HG03175 (cell line): ENCODE measurements at regions not wholly inside any gene's neighbourhood (a gene's known extent, or its start where the extent isn't known, plus 50 kb on each side); places are given as distances from the start of the nearest gene placed in this dataset.
"Not testable (repeated sequence)": the region's sequence is repeated elsewhere in the genome, so short reads cannot be mapped to it uniquely, and the experiment has no call there.

Source experiments
- ATAC-seq: cut with Tn5 transposase; IDR thresholded peaks from one replicate; pipeline ENCODE4 v1.9.1; 2021; ENCODE audit warnings: mild to moderate bottlenecking, moderate library complexity; ENCODE audit not compliant: unreplicated experiment

DNA sequence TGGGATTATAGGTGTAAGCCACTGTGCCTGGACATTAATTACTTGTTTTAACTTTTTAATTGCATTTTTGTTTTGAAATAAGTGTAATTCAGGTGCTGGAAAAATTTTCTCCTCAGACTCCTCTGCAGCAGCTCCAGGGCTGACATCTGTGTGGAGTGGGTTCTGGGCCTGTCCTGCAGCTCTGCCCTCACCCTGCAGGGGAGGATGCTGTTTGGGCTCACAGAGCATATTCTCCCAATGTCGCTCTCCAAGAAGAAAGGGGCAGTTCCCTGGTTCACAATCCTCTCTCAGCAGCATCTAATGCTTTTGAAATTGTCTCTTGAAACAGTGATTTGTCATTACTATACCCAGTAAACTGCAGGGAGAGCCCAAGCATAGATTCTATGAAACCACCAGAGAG, 995.7 kb downstream of the TMEM121 start:
- ATAC-seq, result not testable (repeated sequence)

DNA sequence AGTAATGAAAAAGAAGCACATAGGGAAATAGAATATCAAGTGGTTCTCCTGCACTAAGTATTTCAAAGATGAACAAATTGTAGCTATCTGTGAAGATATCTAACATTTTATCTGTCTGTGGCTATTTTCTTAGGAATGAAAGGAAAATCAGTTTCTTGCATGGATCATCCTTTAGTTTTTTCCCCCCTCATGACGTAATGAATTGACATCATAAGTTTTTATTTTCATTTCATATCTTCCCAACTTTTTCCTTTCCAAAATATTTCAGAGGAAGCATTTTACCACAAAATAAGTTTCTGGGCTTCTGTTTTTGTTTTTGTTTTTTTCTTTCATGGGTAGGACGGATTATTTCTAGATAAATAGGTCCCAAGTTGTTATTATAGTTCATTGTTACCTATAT, 996.6 kb downstream of the TMEM121 start:
- ATAC-seq, result no peak

DNA sequence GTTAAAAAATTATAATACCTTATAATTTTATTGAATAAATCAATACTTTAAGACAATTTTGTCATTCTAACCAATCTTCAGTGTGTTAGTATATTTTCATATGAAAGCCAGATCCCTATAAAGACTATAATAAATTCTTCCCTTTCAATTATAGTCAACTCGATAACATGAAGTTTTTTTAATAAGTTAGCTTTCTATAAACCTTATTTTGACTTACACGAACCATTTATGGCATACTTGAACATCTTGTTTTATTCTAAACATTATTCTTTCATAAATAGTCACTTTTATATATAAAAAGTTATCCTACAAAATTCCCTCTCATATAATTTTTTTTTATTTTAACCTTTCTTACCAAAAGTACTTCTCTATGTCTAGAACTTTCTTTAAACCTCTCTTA, 1002.3 kb downstream of the TMEM121 start:
- no peak for ATAC-seq

DNA sequence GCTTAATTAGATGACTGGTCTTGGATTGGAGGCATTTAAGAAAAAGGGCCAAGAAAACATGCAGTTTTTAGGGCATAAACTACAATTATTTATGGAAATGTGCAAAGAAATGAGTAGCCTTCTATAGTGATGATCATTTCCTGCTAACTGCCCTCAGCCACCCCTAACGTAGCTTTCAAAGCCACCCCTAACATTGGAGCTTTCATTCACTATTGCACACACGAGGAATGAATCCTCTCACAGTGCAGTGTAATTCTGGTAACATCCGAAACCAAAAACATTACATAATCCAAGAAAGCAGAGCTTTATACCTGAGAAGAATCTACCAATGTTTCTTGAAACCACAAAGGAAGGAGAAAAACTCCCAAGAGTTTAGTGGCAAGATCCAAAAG, 1003.6 kb downstream of the TMEM121 start:
- no peak for ATAC-seq

DNA sequence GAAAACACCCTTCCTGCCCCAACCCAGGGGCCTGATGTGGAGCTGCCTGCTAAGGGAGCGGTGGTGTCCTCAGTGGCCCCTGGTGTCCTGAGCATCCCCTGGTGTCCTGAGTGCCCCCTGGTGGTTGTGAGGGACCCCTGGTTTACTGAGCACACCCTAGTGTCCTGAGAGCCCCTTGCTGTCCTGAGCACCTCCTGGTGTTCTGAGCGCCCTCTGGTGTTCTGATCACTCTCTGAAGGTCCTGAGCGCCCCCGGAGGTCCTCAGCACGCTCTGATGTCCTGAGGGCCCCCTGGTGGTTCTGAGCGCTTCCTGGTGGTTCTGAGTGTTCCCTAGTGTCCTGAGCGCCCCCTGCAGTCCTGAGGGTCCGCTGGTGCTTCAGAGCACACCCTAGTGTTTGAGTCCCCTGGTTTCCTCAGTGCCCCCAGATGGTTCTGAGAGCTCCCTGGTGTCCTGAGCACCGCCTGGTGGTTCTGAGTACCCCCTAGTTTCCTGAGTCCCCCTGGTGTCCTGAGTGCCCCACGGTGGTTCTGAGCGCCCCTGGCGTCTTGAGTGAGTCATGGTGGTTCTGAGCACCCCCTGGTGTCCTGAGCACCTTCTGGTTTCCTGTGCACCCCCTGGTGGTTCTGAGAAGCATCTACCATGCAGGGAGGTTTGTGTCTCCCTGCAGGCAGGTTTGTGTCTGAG, 1004.2 kb downstream of the TMEM121 start:
- peak; percentile 83 for ATAC-seq

DNA sequence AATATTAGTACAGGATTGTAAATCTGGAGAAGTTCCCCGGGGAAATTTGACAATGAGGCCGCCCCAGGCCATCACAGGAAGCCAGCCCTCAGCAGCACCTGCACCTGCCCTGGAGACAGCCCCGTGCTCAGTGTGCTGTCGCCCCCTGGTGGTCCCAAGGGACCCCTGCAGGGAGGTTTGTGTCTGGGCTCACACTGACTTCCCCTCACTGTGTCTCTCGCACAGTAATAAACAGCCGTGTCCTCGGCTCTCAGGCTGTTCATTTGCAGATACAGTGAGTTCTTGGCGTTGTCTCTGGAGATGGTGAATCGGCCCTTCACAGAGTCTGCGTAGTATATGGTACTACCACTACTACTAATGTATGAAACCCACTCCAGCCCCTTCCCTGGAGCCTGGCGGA, 1011.2 kb downstream of the TMEM121 start:
- not testable (repeated sequence) for ATAC-seq

DNA sequence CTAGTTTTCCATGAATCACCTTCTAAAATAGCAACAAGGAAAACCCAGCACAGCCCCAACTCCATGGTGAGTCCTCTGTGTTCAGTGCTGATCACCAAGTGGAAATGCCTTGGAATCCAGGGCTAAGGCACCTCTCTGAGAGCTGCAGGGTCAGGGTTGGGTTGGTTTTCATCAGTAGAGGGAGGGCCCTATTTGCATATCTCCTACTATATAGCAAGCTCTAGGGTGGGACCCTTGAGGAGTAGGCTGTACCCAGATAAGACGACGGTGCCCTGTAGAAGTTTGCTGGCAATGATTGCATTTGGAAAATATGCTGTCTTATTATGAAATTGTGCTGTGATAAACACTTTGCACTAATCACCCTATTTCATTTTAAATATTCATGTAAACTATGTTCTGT, 1011.8 kb downstream of the TMEM121 start:
- ATAC-seq, result no peak

DNA sequence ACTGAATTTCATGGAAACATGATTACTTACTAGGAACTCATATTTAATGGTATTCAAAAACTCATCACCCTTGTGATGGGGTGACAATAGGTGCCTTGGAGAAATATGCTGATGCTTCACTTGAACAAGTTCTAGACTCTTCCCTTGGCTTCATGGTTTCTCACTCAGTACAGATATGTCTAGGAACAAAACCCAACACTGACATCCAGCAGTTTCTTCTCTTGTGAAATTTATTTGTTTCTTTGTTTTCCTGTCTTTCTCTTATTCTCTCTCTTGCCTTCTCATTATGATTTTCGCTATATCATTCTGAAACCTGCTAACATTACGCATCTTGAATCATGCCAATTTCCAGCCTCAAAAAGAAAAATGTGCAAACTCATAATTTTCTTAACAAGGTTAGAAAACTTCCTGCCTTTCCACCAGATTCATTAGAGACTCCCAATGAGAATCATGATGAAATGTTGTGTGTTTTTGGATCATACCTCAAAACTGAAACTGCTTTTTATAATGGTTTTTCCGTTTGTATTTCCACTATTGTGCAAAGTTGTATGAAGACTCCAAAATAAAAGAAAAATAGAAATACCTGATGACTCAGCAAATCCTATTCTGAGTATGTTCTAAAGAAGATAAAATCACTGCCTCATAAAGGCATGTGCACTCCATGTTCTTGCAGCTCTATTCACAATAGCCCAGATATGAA, 1021.5 kb downstream of the TMEM121 start:
- ATAC-seq, result no peak

DNA sequence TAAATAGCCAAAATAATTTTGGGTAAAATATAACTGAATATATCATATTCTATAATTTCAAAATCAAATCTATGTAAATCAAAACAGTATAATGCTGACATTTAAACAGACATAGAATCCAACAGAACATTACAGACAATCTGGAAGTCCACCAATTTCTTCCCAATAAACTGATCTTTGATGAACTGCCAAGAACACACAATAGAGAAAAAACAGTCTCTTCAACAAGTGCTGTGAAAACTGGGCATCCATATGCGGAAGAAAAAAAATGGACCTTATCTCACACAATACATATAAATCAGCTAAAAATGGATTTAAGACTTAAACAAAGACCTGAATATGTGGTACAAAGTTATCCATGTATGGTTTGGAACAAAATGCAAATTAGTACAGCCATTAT, 1022.7 kb downstream of the TMEM121 start:
- no peak for ATAC-seq

DNA sequence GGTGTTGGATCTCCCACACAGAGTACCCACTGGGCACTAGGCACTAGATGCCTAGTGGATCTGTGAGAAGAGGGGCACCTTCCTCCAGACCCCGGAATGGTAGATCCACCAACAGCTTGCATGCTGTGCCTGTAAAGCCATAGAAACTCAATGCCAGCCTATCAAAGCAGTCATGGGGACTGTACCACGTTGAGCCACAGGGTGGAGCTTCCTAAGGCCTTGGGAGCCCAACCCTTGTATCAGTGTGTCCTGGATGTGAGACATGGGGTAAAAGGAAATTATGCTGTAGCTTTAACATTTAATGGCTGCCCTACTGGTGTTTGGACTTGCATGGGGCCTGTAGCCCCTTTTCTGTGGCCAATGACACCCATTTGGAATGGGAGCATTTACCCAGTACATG, 1024.9 kb downstream of the TMEM121 start:
- ATAC-seq, result no peak

DNA sequence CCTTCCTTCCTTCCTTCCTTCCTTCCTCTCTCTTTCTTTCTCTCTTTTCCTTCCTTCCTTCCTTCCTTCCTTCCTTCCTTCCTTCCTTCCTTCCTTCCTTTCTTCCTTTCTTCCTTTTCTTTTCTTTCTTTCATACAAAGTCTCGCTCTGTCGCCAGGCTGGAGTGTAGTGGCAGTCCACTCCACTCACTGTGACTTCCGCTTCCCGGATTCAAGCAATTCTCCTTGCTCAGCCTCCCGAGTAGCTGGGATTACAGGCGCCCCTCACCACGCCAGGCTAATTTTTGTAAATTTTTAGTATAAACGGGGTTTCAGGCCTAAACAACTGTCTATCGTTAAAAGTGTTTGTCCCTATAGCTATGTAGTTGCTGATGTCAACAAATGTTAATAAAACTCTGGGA, 1029.8 kb downstream of the TMEM121 start:
- ATAC-seq, result not testable (repeated sequence)

DNA sequence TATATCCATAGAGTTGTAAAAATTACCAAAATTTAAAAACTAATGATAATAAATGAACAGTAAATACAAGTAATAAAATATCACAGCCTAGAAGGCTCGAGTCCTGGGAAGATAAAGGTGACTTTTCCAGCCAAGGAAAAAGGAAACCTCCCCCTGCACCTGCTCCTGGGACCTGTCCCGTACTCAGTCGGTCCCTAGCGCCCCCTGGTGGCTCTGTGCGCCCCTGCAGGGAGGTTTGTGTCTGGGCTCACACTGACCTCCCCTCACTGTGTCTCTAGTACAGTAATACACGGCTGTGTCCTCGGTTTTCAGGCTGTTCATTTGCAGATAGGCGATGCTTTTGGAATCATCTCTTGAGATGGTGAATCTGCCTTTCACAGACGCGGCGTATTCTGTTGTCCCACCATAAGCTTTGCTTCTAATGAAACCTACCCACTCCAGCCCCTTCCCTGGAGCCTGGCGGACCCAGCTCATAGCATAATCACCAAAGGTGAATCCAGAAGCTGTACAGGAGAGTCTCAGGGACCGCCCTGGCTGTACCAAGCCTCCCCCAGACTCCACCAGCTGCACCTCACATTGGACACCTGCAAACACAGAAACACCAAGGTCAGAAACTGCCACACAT, 1030.4 kb downstream of the TMEM121 start:
- ATAC-seq, result no peak

DNA sequence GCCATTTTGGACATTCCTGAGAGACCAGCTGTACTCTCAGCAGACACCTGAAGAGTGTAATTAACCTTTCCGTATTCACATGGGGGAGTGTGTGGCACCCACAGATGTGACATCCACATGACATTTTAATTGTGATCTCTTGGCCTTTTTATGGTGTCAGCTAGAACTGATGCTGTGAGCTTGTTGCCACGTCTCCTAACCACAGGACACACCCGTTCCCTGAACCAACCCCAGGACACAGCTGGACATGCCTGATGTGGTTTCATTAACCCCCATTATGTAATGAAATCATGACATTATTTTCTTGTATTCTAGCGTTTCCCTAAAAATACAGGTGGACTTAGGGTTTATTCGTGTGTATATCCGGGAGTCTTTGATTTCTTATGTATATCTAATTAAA, 1036.1 kb downstream of the TMEM121 start:
- no peak for ATAC-seq

DNA sequence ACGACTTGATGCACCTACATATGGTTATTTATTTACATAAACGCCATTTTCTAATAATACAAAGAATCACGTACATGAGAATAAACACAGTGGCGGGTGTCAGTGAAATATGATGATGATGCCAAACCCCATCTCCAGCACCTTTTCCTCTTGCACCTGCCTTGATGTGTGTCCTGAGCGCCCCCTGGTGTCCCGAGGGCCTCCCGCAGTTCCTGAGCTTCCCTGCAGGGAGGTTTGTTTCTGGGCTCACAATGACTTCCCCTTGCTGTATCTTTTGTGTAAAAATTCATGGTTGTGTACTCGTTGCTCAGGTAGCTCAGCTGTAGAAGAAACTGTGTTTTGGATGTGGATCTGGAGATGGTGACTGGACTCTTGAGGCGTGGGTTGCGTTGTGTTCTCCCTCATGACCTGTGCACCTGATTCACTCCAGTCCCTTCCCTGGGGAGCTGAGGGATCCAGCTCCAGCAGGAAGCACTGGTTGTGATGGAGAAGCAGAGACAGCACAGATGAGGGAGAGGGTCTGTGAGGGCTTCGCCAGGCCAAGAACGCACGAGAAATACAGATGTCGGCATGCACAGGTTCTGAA, 1037.8 kb downstream of the TMEM121 start:
- ATAC-seq, result no peak

DNA sequence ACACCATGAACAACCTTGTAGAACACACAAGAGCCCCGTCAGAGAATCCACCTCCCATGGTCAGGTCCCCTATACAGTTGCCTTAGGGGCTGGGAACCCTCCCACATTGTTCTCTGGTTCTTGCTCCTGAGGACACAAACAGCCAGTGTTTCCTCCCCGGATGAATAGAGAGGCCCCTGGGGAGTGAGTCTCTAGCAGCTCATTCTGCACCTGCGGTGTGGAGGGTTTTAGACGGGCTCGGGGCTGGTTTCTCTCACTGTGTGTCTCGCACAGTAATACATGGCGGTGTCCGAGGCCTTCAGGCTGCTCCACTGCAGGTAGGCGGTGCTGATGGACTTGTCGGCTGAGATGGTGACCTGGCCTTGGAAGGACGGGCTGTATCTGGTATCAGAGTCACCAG, 1052.1 kb downstream of the TMEM121 start:
- ATAC-seq, result no peak

DNA sequence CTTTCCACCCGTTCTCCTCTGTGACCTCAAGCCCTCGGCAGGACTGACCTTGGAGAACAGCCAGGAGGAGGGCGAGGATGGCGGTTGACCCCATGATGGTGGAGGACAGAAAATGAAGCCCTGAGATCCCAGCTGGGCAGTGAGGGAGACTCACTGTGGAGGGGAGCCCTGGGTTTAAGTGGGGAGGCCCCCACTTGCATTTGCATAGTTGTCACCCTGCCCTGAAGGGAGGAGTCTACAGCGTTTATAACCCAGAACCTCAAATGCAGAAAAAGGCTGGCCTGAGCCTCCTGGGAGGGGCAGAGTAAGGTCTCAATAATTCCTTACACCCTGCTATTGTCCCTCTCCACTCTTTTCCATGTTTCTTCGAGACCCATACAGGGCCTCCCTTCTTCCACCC, 1052.7 kb downstream of the TMEM121 start:
- ATAC-seq, result no peak

DNA sequence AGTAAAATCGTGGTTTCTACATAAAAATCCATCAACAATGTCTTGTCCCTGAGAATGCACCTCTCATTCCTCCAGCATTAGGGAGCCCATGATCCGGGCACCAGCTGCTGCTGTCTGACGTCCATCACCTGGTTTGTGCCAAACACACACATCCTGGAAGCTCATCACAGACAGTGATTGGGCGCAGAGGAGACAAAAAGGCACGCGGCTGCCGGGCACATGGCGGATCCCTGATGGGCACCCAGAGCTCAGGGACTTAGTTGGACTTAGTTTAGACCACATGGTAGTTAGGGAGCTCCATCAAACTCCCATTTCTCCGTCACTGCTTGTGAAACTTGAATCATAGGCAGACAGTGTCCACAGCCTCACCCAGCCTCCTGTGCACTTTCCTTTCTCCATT, 1059.3 kb downstream of the TMEM121 start:
- ATAC-seq, result no peak

DNA sequence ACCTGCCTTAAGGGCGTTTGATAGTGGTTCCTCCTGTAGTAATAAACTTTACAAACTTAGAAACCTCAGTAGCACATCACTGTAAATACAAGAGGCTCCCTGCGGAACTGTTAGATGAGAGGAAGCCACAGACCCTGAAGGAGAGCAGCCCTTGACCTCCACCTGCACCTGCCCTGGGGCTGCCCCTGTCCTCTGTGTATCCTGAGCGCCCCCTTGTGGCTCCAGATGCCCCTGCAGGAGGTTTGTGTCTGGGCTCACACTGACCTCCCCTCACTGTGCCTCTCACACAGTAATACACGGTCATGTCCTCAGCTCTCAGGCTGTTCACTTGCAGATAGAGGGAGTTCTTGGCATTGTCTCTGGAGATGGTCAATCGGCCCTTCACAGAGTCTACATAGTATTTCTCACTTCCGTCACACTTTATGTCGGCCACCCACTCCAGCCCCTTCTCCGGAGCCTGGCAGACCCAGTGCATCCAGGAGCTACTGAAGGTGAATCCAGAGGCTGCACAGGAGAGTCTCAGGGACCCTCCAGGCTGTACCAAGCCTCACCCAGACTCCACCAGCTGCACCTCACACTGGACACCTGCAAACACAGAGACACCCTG, 1059.8 kb downstream of the TMEM121 start:
- ATAC-seq, result no peak

DNA sequence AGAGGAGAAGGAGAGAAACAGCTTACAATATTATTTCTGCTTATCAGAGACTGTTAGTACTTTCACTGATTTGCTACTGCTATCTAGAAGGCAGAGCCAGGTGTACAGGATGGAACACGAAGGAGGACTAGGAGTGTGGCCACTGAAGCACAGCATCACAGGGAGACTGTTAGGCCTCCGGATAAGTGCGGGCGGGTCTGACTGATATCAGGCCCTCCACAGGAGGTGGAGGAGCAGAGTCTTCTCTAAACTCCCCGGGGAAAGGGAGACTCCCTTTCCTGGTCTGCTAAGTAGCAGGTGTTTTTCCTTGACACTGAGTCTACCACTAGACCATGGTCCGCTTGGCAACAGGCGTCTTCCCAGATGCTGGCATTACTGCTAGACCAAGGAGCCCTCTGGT, 1065.2 kb downstream of the TMEM121 start:
- not testable (repeated sequence) for ATAC-seq

DNA sequence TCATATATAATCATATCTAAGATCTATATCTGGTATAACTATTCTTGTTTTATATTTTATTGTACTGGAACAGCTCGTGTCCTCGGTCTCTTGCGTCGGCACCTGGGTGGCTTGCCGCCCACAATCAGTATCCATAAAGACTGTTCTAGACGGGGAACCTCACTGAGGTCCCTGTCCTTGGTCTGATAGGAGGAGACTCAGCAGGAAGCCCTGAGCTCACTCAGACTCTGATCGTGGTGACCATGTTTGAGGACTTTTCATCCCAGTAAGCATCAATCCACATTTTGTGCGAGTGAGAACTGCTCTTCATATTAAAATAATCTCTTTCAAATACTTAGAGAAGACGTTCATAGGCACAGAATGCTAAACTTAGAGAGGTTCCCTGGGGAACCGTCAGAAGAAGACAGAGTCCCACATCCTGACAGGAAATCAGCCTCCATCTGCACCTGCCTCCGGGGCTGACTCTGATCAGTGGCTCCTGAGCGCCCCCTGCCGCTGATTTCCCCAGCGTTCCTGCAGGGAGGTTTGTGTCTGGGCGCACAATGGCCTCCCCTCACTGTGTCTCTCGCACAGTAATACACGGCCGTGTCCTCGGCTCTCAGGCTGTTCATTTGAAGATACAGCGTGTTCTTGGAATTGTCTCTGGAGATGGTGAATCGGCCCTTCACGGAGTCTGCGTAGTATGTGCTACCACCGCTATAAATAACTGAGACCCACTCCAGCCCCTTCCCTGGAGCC, 1065.9 kb downstream of the TMEM121 start:
- not testable (repeated sequence) for ATAC-seq

DNA sequence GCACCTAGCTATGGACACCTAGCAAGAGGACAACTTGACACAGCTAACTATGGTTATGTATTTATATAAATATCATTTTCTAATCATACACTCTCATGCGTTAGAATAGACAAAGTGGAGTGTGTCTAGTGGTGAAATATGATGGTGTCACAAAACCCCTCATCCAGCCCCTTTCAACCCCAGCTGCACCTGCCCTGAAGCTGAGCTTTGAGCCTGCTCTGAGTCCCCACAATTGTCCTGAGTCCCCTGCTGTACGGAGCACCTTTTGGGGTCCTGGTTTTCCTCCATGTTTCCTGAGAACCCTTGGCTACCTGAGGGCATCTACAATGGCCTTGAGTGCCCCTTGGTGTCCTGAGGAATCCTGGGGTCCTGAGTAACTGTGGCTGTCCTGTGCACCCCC, 1072.8 kb downstream of the TMEM121 start:
- ATAC-seq, result no peak
